ENCODE measurements at regions not wholly inside any gene's neighbourhood (a gene's known extent, or its start where the extent isn't known, plus 50 kb on each side); places are given as distances from the start of the nearest gene placed in this dataset.
"Not testable (repeated sequence)": the region's sequence is repeated elsewhere in the genome, so short reads cannot be mapped to it uniquely, and the experiment has no call there.

- no peak for DNase-seq
These were observed 584.1 kb upstream of the NUDT12 start for GRCh38 chr5:104146652-104147051.

DNA sequence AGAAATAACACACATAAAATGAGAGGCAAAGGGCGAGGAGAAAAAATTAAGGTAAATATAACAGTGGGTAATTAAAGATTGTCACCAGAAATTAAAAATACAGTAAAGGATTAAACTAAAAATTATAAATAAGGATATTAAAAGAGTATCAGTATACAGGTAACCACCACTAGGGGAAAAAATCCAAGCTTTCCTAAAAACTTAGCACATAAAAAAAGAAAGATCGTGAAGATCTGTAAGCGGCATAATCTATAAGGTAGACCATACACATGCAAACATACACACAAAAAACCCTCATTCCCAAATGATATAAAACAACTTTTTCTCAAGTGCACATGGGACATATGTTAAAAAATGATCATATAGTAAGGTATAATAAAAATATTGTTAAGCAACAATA is 577.3 kb upstream of the NUDT12 start:
- DNase-seq, result no peak

- DNase-seq, result no peak
These were observed 567.7 kb upstream of the NUDT12 start for GRCh38 chr5:104130320-104130719.

GRCh38 chr5:104128348-104128747 is 565.8 kb upstream of the NUDT12 start:
- DNase-seq, result no peak

DNA sequence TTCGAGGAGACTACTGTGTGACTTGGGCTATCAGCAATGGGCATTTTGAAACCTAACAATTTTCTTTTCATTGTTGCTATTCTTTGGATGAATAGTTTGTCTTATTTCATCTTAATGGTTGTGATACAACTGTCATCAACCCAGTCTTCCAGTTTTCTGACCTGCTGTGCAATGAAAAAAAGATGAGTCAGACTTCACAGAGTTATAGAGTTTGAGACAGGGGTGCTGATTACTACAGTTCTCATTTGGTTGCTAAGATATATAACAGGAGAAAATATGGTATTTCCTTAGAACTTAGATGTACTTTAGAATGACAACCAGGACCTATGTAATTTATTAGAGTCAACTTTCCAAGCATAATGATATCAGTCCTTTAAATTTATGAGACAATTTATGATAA is 564.4 kb upstream of the NUDT12 start:
- DNase-seq, result no peak

GRCh38 chr5:104119529-104119928 is 556.9 kb upstream of the NUDT12 start:
- DNase-seq, result no peak

- DNase-seq, result no peak
These were observed 549.0 kb upstream of the NUDT12 start for GRCh38 chr5:104111632-104112031.

DNA sequence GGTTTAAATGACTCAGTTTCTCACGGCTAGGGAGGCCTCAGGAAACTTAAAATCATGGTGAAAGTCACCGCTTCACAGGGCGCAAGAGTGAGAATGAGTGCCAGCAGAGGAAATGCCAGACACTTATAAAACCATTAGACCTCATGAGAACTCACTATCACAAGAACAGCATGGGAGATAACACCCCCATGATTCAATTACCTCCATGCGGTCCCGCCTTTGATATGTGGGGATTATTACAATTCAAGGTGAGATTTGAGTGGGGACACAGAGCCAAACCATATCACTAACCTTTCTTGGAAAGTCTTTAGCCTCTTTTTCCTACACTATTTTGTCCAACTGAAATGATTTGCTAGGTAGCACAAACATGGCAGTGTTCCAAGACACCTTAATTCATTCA is 533.9 kb upstream of the NUDT12 start:
- DNase-seq, result no peak

DNA sequence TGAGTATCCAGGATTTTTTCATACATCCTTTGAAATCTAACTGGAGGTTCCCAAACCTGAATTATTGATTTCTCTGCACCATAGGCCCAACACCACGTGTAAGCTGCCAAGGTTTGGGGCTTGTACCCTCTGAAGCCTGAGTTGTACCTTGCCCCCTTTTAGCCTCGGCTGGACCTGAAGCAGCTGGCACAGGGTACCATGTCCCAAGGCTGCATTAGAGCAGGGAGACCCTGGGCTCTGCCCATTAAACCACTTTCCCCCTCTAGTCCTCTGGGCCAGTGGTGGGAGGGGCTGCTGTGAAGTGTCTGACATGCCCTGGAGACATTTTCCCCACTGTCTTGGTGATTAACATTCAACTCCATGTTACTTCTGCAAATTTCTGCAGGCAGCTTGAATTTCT is 532.9 kb upstream of the NUDT12 start:
- DNase-seq, result no peak

DNA sequence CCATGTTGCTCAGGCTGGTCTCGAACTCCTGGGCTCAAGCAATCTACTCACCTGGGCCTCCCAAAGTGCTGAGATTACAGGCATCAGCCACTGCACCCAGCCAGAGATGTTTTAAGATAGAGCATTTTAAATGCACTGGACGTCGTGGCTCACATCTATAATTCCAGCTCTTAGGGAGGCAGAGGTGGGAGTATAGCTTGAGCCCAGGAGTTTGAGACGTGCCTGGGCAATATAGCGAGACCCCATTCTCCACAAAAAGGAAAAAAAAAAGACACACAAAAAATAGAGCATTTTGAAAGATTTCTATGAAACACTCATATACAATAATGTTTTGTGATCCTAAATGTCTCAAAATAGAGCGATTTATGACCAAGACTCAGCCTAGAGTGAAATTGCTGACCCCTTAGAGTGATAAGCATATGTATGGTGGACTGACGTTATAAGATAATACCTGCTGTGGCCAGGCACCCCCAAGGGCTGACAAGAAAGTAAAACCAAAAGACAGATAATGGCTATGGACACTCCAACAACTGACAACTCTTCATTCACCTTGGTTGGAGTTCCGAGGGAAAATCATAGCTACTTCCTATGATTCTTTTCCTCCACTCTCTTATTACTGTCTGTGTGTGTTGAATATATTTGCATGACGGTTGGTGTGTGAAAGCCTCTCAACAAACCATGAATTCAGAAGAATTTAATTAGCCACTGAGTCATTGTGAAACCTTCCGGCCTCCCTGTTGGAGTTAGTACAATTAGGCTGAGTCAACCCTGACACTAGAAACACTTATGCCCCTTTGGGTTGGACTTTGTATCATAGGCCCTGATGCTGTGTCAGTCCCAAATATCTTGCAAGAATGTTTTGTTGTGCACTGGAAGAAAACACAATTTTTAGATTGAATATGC is 526.5 kb upstream of the NUDT12 start:
- peak; percentile 20 for DNase-seq

GRCh38 chr5:104084896-104085295 is 522.3 kb upstream of the NUDT12 start:
- DNase-seq, result no peak

DNA sequence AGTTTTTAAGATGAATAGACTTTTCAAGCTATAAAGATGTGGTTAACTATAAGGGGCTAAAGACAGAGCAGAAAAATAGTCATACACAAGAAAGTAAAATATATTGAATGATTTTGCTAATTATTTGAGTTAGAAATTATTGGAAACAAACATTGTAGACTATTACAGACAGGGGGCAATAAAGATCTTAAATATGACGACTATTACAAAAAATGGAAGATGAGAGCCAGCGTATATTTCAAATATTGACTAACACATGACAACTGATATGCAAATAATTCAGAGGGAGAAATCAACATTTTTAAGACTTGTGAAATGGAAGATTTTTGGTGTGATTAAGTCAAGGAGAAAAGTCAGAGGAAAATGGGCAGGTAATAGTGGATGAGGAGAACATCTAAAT is 520.2 kb upstream of the NUDT12 start:
- DNase-seq, result no peak

DNA sequence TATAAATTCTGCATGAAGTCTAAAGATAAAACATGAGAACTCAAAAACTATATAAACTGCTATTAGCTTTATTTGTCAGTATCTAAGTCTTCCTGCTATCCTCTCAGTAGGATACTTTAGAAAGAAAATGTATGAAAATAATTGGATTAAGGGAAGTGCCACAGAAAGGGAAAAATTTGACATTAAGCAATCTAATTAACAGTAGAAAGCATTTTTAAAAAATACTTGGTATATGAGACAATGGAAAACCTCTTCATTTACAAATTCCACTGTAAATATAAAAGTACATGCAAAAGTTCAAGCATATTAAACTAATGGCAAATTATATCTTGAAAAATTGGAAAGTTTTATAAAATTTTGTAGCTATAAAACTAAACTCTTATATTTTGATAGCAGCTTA is 518.6 kb upstream of the NUDT12 start:
- no peak for DNase-seq

GRCh38 chr5:104080646-104081175 is 518.1 kb upstream of the NUDT12 start:
- no peak for DNase-seq

DNA sequence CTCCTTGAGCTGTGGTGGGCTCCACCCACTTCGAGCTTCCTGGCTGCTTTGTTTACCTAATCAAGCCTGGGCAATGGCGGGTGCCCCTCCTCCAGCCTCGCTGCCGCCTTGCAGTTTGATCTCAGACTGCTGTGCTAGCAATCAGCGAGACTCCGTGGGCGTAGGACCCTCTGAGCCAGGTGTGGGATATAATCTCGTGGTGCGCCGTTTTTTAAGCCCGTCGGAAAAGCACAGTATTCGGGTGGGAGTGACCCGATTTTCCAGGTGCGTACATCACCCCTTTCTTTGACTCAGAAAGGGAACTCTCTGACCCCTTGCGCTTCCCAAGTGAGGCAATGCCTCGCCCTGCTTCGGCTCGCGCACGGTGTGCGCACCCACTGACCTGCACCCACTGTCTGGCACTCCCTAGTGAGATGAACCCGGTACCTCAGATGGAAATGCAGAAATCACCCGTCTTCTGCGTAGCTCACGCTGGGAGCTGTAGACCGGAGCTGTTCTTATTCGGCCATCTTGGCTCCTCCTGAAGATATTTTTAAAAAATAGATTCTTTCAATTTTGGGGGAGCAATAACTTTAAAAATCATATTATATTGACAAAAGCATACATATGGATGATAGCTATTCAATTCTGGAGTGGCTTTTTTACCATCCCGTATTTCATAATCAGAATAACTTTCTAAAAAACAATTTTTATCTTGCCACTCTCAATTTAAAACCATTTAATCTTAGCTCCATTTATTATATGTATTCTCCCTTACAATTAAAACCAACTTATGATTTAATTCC is 517.5 kb upstream of the NUDT12 start:
- DNase-seq, result not testable (repeated sequence)

- no peak for DNase-seq
These were observed 509.3 kb upstream of the NUDT12 start for GRCh38 chr5:104071887-104072286.

DNA sequence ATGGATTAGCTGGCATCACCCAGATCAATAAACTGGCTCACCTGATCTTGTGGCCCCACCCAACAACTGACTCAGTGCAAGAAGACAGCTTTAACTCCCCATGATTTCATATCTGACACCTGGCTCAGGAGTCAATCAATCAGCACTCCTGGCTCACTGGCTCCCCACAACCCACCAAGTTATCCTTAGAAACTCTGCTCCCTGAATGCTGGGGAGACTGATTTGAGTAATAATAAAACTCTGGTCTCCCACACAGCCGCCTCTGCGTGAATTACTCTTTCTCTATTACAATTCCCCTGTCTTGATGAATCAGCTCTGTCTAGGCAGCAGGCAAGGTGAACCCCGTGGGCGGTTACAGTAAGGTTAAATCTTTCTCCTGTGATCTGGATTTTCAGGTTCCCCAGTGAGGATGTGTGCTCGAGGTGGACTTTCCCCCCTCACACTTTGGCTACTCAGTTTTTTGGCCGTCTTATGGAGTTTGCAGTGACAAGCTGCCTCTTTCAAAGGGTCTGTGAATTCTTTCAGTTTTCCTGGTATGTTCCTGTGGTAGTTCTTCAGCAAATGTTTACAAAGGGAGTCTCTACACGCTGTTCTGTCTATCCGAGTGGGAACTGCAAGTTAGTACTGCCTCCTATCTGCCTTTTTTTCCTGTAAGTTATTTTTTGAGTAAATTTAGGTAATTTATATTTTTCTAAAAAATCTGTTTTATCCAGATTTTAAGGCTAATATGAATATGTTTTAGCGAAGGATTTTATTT is 500.2 kb upstream of the NUDT12 start:
- no peak for DNase-seq

- no peak for DNase-seq
These were observed 499.1 kb upstream of the NUDT12 start for GRCh38 chr5:104061707-104062106.

DNA sequence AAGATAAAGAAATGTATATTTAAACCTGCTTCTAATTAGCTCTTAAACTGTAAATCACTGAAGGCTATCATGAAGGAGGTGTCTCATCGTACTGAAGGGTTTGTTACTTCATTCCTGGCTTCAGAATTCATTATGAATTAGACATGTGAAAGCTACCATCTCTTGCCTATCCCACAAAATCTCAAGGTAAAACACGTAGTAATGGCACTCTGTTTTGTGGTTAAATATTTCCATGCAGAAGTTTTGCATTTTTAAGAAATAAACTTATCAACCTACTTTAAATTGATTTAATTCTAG is 490.7 kb upstream of the NUDT12 start:
- DNase-seq, result no peak

GRCh38 chr5:104052558-104053352 is 490.2 kb upstream of the NUDT12 start:
- no peak for DNase-seq

- no peak for DNase-seq
These were observed 487.8 kb upstream of the NUDT12 start for GRCh38 chr5:104050436-104050835.

GRCh38 chr5:104049752-104050151 is 487.2 kb upstream of the NUDT12 start:
- DNase-seq, result no peak
